HG03469 (cell line): ENCODE measurements at regions not wholly inside any gene's neighbourhood (a gene's known extent, or its start where the extent isn't known, plus 50 kb on each side); places are given as distances from the start of the nearest gene placed in this dataset.

Experiments
- ATAC-seq: cut with Tn5 transposase; IDR thresholded peaks from one replicate; pipeline ENCODE4 v1.9.1; 2021; ENCODE audit warnings: mild to moderate bottlenecking, moderate library complexity, moderate number of reproducible peaks; ENCODE audit not compliant: unreplicated experiment

DNA sequence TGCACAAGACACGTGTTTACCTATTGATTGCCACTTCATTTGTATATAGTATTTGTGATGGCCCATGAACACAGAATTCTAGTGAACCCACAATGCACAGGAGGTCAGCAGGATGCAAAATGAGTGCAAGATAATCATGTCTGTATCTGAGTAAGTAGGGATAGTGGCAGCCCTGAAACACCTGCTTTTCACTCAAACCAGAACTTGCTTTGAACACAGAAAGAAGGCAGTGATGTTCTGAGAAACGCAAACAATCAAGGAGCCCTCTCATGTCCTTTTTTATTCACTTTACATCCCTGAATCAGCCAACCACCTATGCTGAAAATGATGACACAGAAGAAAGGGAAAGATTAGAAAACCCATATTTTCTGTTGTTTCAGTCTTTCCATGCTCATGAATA lies 170.4 kb upstream of the AVPR1A start:
- no peak for ATAC-seq

DNA sequence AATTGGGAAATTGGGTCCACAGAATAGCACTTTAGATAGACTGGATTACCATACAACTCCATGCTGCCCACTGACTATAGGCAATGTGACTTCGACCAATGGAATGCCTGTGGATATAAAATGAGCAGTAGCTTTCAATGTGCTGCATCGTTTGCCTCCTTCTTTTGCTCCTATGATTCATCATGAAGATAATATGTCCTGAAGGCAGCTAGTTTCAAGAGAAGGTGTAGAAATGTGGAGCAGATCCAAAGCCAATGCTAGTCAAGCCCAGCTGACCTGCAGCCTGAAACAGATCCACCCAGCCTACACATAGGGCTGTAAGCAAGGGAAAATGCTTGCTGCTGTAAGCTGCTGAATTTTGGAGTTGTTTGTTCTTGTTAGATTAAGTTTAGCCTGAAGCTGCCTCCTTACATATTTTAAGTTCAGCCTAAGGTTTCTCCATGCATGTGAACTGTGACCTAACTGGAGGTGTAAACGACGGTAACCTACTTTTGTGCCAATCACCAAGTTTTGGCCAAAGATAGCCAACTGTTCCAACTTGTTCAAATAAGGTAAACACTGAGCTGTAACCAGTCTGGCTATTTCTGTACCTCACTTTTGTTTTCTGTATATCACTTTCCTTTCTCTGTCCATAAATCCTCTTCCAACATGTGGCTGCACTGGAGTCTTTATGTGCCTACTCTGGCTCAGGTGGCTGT lies 169.1 kb upstream of the AVPR1A start:
- no peak for ATAC-seq

DNA sequence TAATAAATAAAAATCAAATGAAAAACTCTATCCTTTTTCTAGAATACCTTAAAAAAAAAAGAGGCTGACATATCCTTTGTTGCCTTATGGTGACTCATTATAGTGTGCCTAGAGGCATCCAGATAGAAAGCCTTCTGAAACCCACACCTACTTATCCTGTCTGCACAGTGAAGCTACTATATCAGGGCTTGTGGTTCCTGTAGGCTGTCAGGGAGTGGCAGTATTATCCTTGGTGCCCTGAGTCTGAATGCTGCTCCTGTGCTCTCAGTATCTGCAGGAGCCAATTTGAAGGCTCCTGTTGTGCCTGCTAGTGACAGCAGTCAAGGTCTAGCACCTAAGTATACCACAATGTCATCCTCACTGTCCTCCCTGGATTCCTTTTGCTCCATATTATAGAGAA lies 168.4 kb upstream of the AVPR1A start:
- peak; percentile 60 for ATAC-seq

DNA sequence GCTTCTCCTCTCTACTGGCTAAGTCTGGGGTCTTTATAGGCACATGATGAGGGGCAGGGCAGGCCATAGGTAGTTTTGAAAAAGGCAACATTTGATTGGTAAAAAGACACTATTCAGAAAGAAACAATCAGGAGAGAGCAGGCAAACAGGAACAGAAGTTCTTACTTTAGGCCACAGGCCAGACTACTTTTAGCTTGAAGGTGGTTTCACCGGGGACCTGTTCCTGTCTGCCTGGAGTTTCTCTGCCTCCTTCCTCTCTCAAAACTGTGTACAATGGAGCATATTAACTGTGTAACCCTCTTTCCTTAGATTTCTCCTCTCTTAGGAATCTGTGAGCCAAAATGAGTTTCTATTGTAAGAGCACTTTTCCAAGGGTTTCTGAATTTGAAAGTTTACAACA lies 167.9 kb upstream of the AVPR1A start:
- ATAC-seq: no peak

DNA sequence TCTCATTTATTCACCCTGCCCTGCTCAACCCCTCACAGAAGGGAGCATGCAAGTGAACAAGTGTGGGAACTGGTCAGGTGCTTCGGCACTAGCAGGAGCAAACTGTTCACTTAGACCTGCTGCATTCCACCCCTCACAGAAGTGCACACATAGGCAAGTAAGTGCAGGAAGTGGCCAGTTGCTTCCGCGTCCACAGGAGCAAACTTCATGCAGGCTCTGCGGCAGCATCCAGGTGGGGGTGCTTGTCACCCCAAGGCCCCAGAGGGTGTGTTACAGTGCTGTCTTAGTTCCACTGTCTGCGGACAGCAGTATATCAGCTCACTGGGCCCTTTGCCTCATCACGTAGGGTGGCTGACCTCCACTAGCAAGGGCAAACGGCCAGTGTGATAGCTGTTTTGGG lies 167.3 kb upstream of the AVPR1A start:
- ATAC-seq: no peak

DNA sequence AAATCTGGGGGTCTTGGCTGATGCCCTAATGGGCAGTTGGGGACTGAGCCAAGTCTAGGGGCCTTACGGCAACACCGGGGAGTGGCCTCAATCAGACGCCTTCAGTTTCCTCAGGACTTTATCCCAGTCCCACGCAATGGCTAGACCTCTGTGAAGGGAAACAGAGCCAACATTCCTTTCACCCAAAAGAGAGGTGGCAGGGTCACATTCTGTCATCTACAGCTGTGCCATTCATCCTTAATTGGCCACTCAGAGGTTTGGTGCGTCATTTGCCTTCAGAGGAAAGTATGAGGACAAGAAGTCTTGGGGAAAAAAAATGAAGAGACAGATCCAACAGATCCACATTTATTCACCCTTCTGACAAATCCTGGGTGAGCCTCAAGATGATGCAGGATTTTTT lies 166.9 kb upstream of the AVPR1A start:
- ATAC-seq: no peak

DNA sequence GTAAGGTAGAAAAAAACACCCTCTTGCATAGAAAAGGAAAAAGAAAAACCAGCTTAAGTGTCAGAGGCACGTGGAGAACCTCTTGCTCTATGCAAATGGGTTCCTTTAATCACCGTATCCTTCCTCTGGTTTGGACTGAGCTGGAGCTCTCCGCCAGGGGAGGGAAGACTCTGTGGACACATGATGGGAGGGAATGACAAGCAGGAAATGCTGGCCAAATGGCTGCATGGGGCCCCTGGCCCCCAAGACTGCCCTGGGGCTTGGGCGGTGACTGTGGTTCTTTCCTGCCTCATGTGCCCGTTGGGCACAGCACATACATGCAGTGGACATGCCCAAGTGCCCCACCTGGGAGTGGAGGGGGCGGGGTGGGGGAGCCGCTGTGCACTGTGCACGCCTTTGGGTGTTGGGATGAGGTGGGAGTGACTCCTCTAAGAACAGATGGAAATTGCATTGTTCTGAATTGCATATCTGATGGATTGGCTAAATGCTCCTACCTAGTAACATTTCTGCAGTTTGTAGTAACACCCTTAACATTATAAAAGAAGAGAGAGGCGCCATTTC lies 166.4 kb upstream of the AVPR1A start:
- ATAC-seq: no peak

DNA sequence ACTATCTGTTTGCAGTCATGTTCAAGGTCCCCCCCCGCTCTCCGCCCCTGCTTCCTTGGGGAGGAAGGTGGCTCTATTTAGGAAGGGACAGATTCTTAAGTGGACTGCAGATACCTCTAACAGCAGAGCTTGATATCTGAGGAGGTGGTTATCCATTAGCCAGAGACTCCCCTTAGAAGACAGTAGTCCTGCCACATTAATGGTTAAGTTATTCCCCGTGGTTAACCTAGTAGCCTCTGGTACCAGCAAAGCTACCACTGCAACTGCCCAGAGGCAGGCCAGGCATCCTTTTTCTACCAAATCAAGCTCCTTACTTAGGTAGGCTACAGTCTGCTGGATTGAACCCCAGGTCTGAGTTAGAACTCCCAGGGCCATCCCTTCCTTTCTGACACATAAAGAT lies 162.1 kb upstream of the AVPR1A start:
- ATAC-seq: peak; percentile 68

DNA sequence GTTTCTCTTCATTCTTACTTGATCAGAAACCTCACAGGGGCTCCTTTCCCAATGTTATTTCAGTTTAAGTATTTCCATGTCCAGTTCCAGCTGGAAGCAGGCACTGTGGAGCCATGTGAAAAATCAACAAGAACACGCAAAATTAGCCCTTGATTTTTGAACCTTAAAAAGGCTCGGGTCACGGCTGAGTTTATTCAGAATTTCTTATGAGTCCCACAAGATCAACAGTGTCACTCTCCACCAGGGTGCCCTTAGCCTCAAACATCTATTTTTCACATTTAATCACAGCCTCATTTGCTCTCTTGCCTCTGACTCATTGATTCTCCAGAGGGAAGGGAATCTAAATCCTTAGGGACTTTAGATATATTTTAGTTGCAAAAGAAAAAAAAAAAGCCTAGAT lies 157.7 kb upstream of the AVPR1A start:
- ATAC-seq: no peak

DNA sequence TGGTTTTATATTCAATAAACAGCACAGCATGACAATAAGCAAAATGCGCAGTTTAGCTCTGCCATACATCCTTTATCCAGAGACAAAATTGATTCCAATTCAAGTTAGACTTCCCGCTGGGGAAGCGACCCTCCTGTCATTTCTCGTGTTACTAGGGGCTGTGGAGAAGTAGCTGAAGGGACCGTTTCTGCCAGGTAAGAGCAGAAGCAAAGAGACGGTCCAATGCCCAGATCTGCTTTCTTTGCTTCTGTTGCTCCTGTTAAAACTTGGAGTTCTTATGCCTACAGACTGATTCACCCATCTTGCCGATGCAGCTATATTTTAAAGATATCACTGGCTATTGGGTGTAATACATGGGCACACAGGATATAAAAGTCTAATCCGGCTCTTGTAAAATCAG lies 156.8 kb upstream of the AVPR1A start:
- no peak for ATAC-seq

DNA sequence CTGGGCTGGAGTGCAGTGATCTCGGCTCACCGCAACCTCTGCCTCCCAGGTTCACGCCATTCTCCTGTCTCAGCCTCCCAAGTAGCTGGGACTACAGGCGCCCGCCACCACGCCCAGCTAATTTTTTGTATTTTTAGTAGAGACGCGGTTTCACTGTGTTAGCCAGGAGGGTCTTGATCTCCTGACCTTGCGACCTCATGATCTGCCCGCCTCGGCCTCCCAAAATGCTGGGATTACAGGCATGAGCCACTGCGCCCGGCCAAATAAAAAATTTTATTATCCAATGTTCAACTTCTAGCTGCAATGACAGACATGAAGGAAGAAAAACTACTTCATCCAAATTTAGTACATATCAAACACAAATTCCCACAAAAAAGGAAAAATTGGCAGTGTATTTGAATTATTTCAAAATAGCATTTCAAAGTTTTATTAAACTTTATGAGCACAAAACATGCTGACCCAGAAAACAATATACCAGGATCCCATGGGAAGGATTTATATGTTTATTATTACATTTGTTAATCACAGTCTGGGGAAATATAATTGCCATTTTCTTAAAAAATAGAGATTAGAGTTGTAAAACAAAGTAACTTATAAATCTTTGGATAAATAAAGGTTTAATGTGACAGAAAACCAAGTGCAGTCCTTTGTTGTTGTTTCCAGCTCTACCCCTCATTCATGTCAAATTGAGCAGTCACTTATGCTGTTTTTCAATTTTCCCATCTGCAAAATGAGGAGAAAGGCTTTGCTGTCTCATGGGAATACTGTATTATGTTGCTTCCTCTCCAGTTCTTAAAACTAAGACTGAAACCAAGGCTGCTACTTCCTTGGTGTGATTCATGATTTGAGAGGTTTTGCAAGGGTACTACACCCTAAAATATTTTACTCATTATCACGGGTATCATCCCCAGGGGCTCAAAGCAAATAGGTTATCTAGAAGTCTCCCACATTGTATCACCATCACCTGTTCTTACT lies 155.2 kb upstream of the AVPR1A start:
- ATAC-seq: no peak

DNA sequence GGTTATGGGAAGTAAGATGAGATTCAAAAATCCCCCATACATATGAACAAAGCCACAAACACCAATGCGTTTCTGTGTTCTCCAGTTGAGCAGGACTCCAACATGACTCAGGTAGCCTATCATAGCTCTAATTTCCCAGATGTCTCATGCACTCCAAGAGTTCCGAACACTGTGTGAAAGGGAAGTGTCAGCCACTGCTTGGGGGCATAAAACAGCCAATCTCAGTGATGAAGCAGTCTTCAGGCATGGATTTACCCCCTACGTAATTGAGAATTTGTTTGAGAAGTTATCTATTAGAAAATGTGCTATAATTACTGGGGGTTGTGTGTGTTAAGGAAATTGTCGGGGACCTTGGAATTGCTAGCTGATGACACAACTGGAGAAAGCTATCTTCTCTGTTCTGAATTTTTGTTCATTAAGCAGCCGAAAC lies 153.9 kb upstream of the AVPR1A start:
- ATAC-seq: no peak

DNA sequence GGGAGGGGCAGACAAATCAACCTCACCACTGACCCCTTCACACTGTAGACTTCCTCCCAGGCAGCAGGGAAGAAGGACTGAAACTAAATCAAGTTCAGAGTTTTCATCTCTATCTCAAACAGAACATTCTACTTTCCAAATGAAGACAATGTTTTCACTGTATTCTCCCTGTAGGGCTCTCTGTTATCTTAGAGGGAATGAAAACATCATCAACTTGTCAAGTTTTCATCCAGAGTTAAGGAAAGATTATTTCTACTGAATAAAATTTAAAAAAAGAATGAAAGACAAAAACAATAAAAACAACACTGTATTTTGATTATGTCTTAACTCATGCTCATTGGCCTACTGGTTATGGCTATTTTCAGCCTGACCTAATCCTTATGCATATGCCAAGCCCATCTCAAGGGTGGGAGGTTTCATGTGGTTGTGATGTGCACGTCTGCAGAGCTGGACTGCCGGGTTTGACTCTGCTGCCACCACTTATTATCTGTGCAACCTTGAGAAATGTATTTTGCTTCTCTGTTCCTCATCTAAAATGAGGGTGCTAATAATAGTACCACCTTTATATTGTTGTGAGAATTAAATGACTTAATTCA lies 152.0 kb upstream of the AVPR1A start:
- ATAC-seq: no peak

DNA sequence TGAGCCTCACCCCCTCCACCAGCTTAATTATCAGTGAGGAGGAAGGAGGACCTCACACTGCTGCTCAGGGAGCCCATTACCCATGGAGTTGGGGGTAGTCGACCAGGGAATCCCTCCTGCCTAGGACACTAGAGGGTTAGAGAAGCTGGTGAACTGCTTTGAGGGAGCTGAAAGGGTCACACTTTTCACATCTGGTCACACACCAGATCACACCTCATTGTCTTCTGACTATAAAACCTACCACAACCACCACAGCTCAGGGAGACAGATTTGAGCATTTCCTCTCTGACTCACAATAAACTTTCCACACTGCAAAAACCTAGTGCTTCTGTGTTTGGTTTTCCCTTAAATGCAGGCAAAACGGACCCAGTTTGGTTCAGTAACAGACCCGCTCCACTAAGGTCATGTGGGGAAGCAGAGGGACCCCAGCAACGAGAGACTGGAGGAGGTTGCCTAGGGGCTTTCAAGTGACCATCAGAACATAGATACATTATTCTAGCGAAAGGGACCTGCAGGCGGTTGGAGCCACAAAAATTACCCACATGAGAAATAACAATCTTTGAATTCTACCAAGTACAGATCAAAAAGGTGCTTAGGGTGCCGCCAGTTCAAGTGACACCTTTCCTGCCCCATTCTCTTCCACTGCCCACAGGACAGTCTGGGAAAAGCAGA lies 151.4 kb upstream of the AVPR1A start:
- ATAC-seq: peak; percentile 79

DNA sequence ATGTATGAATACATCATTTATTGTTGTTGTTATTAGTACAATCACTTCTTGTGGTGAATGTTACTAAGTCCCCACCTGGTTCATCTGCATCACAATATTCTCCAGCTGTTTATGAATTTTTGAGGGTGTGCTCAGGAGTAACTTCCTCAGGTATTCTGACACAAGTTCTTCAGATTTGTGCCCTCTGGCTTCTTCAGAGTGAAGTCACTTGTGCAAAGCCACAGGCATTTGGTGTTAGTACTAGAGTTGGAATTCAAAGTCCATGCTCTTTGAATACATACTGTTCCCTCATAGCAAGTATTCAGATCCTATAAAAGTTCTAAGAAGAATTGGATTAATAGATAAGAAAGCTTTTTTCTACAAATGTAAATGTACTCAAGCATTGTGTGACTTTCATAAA lies 150.3 kb upstream of the AVPR1A start:
- no peak for ATAC-seq

DNA sequence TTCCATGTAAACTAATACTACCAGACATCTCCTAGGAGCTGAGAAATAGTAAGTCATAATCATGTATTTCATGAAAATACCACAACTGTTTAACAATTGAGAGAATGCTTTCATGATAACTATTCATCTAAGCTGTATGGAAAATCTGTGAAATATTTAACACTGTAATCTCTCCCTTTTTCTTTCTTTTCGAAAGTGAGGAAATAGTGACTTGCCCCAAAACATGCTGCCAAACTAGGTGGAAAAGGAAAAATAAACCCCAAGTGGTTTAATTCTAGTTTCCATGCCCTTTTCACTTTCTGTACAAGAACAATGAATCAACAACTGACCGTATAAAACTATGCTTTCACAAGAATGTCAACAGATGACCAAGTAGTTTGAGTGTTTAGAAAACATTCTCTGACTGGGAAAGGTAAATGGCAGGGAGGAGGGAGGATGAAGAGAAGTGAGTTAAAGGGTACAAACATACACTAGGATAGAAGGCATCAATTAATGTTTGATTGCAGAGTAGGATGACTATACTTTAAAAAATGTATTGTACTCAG lies 147.5 kb upstream of the AVPR1A start:
- no peak for ATAC-seq

DNA sequence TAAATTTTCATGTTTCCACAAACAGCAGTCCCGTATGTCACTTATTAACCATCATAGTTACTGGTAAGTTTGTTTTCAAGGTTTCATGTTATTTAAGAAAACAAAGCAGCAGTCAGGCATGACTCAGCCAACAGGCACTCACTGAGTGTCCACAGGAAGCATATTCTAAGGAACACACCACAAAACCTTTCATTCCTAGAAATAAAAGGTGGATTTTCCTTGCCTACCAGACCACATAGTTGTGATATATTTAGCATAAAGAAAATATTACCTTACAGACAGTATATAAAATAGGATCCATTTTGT lies 143.3 kb upstream of the AVPR1A start:
- ATAC-seq: peak; percentile 68

DNA sequence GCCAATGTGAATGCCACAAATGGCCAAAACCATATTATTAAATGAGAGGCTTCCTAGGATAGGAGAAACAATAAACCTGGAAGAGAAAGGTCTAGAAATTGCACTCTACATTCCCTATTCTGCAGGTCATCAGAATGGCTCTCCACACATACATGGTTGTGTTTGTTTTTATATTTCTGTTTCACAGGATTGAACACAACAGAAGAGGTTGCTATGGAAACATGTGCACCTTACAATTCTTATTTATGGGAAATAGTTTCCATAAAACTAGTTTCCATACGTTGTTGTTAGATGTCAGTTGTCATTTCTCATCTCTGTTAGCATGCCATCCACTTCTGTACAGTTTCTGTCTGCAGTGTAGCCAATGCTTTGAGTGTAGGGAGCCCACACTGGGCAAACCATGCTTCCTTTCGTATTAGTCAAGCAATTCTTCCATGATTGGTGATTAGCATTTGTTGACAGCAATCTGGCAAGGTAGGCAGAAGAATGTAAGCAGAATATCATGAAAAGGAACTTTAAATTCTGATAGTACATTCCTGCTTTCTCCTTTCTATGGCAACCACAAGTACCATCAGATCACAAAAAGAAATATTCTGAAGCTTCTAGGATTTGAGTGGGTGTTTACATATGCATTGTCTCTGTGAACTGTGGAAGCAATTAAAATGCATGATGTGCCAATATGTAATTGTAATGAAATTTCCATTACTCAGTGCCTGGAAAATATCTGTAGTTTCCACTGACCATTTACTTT lies 141.6 kb upstream of the AVPR1A start:
- no peak for ATAC-seq

DNA sequence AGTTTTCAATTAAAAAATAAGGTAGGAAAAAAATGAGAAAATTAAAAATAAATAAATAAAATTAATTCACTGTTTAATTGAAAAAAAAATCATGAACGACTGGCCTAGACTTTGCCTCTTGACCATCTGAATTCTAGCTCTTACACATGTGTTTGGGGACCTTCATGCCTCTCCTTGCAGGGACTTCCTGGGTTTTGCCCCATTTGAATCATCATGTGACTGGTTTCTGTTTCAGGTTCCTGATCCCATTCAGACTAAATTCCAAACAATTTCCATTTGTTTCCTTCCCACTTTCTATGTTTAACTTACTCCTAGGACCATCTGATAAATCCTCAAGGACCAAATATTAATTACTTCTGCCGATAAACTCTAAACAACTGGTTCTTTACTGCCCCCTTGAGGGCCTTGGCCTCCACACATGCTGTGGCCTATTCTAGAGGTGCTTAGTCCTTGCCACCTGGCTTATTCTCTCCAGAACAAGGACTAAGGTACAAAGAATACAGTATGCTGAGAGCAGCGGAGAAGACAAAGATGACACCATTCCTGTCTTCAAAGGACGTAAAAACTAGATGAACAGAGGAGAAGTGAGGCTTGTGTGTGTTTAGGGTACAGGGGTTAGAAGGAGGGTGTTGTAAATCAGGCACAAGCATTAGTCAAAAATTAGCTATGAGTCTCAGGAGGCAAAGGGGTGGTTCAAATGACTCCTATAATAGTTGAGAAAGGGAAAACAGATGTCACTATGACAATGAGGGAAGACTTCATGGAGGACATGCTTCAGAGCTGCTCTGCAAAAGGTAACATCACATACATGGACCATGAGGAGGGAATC lies 125.8 kb upstream of the AVPR1A start:
- peak; percentile 83 for ATAC-seq
